Embryonic facial prominence (tissue), 1 donor: ENCODE measurements at regions not wholly inside any gene's neighbourhood (a gene's known extent, or its start where the extent isn't known, plus 50 kb on each side); places are given as distances from the start of the nearest gene placed in this dataset.
"Not testable (repeated sequence)": the region's sequence is repeated elsewhere in the genome, so short reads cannot be mapped to it uniquely, and the experiment has no call there.

Experiments
- DNase-seq: peaks from one replicate; pipeline ENCODE4 v3.0.0-alpha.2; 2016; ENCODE audit errors: extremely low spot score

DNA sequence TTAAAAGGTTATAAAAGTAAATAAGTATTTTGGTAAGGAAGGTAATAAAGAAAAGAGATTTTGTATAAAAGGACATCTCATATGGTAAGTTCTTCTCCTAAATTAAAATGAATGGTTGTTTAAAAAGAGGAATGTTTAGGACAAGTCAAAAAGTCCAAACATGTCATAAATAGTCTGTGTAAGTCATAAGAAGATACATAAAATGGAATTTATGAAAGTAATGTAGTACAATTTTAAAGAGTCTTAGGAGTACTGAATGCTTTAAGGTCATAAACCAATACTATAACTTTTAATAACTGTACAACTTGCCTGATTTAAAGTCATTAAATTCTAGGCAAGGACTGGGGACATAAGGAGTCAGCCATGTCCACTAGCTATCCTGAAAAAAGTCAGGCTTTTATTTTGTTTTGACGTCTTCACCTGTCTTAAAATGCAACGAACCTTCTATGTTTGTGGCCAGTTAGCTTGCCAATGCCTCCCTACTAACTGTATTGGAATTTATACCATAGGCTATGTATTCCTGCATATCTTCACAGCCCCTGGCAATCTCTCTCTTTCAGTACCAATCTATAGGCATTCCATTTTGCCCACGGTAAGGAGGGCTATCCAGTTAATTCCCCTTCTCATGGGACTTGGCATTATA is 312.3 kb upstream of the LRRTM4 start:
- DNase-seq = no peak

DNA sequence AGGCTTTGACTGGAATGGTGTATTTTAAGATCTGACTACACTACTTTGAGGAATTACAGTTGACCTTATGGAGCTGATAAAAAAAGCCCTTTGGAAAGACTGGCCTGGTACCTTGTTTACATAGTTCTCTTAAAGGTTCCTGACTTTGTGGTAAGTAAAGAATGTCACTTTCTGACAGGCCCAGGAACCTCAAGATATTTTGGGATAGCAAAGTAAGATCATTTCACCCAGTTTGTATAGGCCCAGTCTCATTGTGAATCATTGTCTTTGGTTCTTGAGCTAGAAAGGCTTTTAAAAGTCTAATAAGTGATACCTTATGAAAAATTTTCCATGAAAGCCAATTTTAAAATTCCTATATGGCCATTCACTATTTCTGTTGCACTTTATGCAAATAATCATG is 316.3 kb upstream of the LRRTM4 start:
- no peak for DNase-seq

- no peak for DNase-seq
These were observed 316.9 kb upstream of the LRRTM4 start for GRCh38 chr2:77839102-77839501.

- DNase-seq = no peak
These were observed 339.9 kb upstream of the LRRTM4 start for GRCh38 chr2:77862120-77862519.

- DNase-seq = no peak
These were observed 342.2 kb upstream of the LRRTM4 start for GRCh38 chr2:77864426-77864825.

- no peak for DNase-seq
These were observed 344.5 kb upstream of the LRRTM4 start for GRCh38 chr2:77866661-77867060.

GRCh38 chr2:77867146-77867545 is 345.0 kb upstream of the LRRTM4 start:
- DNase-seq = no peak

DNA sequence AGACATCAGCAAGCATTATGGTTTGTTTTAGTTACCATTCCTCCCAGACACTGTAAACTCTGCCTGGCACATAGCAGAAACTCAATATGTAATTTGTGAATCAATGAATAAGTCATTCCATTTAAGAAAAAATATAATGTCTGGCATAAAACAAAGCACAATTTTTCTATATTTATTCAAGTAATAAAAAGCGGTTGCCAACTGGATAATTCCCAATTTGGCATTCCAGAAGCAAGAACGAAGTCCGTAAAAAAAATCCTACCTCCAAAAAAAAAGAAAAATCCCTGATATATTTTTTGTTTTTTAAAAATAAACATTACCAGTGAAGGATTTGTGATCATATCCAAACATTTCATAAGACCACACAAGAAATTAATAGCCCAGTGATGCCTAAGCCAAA is 351.3 kb upstream of the LRRTM4 start:
- no peak for DNase-seq

- not testable (repeated sequence) for DNase-seq
These were observed 378.0 kb upstream of the LRRTM4 start for GRCh38 chr2:77900211-77900610.

DNA sequence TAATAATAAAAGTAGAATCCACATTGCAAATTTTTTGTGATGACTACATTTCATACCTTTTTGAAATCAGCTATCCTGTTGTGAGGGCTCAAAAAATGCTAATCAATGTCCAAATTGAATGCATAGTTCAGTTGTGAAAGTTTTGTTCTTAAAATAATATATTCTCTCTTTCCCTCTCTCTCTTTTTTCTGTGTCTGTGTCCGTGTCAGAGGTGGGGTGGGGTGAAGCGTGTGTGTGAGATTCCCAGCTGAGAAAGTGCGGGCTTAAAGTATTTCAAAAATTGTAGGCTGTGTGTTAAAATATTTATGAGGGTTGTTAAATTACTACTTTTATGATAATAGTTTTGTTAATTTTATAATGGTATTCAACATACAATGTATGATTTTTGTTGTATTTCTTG is 388.0 kb upstream of the LRRTM4 start:
- no peak for DNase-seq

DNA sequence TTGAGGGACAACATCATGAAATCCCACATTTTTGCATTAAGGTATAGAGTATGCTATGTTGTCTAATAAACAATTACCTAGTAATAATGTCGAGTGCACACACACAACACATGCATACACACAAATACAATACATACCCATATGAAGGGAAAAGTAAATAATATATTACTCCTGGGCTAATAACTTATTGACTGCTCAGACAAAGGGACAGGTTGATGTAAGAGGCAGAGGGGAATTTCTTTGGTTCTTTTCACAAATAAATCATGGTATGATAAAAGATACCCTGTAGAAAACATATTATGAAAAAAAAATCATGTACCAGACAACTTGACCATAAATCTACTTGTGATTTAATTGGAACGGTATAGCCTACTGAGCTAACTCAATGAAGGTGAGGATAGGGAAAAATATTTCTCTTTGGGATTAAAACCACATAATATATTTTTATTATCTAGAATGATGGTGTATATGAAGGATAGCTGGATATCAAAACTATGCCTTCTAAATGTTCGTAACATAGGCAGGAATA is 398.7 kb upstream of the LRRTM4 start:
- no peak for DNase-seq

DNA sequence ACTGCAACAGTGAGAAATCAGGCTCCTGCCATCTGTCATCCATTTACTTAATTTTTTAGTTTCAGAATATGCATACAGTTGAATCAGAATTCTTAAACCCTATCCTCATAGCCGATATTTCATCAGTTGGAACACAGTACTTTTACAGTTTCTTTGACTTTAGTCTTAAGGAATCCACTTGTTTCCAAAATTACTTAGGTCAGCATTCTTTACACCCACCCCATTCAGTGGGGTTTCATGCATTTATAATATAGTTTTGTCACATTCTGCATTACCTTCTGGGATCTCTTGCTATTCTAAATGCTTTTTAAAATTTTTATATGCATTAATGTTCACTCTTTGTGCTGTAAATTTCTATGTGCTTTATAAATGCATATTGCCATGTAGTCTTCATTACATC is 400.4 kb upstream of the LRRTM4 start:
- DNase-seq = no peak

GRCh38 chr2:77937366-77937765 is 415.2 kb upstream of the LRRTM4 start:
- no peak for DNase-seq

DNA sequence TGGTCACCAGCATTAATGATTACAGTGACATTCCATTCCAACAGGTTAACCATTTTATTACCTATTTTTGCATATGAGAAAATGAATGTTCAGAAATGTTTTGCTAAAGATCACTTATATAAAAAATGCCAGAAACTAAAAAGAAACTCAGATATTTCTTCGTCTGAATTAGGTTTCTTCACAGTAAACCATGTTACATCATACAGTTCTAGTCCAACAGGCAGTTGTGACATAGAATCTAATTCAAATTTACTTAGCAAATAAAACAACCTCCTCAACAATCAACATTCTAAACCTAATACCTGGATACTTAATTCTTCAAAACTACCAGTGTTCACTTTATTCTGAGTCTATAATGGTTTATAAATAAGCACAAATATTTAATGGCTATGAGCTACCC is 416.3 kb upstream of the LRRTM4 start:
- DNase-seq = no peak

GRCh38 chr2:77939370-77939769 is 417.2 kb upstream of the LRRTM4 start:
- DNase-seq = no peak

GRCh38 chr2:77939801-77940200 is 417.6 kb upstream of the LRRTM4 start:
- no peak for DNase-seq

DNA sequence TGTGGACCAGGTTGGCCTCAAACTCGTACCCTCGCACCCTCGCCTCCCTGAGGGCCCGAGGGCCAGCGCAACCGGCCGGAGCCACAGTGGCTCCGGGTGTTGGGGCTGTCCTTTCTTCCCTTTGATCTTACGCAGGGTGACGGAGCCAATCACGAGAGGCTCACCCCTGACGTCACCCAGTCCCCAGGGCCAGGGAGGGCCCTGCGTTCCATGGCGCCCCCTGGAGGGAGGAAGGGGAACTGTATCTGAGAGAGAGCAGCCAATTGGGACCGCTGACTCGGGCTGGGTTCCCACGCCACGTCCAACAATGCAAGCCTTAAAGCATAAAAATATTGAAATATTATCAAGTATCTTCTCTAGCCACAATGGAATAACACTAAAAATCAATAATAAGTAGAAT is 432.8 kb upstream of the LRRTM4 start:
- DNase-seq = no peak

GRCh38 chr2:77962943-77963342 is 440.8 kb upstream of the LRRTM4 start:
- no peak for DNase-seq

GRCh38 chr2:77977471-77978063 is 455.4 kb upstream of the LRRTM4 start:
- no peak for DNase-seq

DNA sequence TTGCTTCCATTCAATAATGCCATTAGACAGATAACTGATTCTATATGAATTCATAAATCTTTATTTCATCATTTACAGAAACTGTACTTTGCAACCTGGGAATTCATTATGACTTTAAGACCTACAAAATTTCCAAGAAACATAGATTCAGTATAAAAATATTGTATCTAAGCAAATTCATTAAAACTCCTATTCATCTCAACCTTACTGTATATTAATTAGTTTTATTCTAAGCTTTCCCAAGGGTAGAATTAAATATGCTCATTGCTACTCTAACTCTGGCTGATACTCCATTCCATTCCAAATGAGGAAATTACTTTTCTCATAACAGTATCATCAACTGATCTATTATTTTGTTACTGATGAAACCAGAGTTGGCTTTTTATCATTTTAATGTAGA is 473.0 kb upstream of the LRRTM4 start:
- no peak for DNase-seq

- no peak for DNase-seq
These were observed 477.2 kb upstream of the LRRTM4 start for GRCh38 chr2:77999376-77999775.

DNA sequence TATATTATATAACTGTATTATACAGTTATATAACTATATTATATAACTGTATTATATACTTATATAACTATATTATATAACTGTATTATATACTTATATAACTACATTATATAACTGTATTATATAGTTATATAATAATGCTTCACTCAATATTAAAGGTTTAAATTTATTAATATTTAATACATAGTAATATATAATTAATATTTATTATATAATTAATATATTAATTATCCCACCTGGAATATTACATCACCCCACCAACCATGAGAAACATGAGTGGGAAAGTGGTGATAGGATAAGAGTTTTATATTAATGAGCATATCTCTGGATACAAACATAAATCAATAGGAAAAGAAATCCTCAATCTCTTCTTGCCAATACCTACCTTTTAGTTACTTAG is 487.1 kb upstream of the LRRTM4 start:
- no peak for DNase-seq

DNA sequence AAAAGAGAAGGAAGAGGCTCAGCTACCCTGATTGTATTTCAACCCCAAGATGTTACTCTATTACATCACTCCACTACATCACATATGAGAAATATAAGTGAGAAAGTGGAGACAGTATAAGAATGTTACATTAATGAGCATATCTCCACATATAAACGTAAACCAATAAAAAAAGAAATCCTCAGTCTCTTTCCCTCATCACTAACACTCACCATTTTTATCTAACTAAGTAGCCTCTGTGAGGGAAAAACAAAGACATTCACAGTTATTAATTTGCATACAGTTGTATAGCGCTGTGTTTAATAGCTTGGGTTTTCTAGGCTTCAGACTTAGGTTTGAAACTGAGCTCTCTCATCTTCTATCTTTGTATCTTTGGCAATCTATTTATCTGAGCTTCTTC is 489.1 kb upstream of the LRRTM4 start:
- DNase-seq = no peak

DNA sequence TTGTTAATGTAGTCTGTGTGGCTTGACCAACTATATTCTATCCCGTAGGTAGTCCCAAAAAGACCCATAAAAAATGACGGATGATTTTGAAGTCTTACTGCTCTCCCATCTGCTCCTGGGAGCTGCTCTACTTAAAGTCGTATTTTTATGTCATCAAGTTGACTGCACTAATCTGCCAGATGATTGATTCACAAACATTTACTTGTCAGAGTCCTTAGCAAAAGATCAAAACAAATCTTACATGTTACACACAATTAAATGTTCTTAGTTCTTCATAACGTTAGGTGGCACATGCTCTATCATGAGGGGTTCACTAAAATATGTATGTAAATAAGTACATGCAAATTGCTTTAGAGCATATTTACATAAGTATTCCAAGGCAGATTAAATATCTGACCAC is 498.3 kb upstream of the LRRTM4 start:
- DNase-seq = no peak
